ENCODE measurements at regions not wholly inside any gene's neighbourhood (a gene's known extent, or its start where the extent isn't known, plus 50 kb on each side); places are given as distances from the start of the nearest gene placed in this dataset.
A peak's percentile ranks its signal among the peaks of the same experiment; 100 is the strongest.
"Not testable (repeated sequence)": the region's sequence is repeated elsewhere in the genome, so short reads cannot be mapped to it uniquely, and the experiment has no call there.

DNA sequence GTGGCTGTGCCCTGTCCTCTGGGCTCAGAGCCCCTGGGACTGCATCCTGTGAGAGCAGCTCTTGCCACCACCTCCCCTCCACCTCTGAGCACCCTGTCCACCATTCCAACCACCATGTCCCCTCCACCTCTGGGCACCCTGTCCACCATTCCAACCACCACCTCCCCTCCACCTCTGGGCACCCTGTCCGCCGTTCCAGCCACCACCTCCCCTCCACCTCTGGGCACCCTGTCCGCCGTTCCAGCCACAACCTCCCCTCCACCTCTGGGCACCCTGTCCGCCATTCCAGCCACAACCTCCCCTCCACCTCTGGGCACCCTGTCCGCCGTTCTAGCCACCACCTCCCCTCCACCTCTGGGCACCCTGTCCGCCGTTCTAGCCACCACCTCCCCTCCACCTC lies 313.7 kb upstream of the MYT1L start:
- not testable (repeated sequence) for DNase-seq (ENCODE audit: low read depth, low spot score)

DNA sequence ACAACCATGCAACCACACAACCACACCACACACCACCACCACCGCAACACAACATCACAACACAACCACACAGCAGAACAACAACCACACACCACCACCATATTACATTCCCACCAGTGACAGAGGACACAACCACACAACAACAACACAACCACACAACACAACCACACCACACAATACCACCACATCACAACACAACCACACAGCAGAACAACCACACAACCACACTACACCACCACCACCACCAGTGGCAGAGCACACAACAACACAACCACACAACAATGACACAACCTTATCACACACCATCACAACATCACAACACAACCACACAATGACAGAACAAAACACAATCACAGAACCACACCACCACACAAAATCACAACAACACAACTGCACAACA lies 313.0 kb upstream of the MYT1L start:
- DNase-seq (ENCODE audit: low read depth, low spot score): no peak

DNA sequence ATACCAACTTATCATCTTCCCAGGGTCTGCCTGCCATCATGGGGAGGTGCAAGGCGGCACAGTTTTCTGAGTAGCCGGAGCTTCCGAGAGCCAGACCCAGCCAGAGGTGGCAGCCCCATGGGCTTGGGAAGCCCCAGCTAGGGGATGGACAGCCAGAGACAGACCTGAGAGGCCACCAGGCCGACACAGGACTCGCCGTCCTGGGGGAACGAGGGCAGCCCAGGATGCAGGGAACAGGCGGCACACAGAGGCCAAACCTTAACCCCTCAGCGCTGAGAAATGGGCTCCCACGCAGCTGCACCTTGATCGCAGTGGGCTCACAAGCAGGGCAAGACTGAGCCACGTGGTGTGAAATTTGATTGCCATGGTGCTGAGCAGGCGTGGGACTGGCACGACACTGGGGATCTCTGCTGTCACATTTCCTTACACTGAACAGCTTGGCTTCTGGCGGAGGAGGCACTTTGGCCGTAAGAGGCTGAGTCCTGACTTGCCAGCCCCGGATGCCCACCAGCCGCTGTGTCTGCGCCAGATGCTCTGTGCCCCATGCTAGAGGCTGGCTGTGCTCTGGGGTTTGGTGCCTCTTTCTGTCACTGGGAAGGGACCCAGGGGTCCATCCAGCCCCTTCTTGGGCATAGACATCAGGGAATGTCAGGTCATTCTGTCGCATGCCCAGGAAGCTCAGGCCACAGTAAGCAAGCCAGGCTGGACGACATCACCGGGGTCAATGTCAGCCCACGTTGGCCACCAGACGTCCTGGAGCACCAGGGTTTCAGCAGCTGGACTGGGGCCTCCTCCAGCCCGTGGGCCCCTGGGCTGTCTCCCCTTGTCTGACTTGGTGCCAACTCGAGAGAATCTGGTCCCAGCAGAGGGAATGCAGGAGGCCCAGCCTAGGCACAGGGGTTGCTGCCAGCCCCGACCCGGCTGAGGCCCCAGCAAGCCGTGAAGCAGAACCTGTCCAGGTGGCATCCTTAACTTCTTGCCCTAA lies 312.1 kb upstream of the MYT1L start:
- DNase-seq (ENCODE audit: low read depth, low spot score): no peak

DNA sequence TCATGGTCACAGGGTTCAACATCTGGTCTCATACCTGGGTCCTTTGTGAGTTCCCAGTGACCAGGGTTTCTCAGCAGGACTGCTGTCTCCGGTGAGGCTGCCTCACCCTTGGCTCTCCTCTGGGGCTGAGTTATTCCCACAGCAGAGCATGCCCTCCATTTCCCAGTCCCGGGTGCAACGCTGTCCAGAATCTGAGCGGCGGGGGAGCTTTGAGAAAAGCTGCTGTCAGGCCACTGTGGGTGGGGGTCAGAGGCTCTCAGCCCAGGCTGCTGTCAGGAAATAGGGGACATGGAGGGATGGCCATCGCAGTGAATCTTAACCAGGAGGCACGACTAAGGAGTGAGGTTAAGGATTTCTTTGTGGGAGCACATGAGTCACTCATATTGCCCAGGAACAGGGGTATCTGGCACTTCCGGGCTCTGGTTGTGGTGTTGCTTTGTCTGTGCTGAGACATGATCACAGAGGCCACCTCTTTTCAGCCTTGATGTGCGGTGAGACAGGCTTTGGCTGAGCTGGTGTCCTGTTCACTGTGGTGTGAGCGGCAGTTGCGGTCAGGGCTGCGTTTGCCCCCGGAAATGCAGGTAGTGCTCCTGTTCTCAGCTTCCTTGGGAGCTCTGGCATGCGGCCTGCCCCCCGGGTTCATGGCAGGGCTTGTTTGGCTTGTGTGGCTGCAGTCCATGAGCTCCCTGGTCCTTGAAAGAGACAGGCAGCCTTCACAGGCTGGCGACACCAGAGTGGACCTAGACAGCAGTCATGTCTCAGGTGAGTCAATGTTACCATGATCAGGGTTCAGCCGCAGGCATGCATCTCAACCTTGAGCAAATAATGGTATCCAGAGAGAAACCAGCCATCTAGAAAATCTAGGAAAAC lies 310.7 kb upstream of the MYT1L start:
- DNase-seq (ENCODE audit: low read depth, low spot score): no peak

DNA sequence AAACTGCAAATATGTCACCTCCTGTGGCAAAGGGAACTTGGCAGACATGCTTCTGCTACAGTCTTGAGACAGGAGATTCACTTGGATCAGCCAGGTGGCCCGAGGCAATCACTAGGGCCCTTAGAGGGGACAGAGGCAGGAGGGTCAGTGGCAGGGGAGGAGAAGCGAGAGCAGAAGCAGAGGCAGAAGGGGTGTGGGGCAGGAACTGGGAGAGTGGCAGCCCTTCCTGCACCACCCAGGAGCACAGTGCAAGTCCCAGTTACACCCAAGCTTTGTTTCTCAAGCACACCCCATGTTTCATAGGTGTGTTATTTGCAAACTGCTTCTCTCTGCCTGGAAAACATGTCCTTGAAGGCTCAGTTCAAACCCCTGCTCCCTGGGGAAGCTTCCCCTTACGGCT lies 309.7 kb upstream of the MYT1L start:
- DNase-seq (ENCODE audit: low read depth, low spot score): no peak

DNA sequence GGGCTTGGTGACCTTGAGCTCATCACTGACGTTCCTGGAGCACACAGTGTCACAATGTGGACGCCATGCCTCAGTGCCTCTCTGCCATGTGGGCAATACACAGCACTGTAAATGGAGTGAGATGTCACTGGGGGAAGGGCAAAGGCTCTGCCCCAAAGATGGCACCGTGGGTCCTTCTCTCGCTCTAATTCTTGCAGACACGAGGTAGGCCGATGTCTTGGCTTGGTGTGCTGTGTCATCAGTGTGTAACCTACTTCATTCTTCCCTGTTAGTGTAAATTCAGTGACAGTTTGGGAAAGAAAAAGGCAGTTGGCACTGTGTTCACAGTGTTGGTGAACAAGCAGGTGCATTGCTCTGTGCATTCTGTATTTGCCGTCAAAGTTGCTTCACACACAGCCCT lies 309.3 kb upstream of the MYT1L start:
- DNase-seq (ENCODE audit: low read depth, low spot score): no peak

DNA sequence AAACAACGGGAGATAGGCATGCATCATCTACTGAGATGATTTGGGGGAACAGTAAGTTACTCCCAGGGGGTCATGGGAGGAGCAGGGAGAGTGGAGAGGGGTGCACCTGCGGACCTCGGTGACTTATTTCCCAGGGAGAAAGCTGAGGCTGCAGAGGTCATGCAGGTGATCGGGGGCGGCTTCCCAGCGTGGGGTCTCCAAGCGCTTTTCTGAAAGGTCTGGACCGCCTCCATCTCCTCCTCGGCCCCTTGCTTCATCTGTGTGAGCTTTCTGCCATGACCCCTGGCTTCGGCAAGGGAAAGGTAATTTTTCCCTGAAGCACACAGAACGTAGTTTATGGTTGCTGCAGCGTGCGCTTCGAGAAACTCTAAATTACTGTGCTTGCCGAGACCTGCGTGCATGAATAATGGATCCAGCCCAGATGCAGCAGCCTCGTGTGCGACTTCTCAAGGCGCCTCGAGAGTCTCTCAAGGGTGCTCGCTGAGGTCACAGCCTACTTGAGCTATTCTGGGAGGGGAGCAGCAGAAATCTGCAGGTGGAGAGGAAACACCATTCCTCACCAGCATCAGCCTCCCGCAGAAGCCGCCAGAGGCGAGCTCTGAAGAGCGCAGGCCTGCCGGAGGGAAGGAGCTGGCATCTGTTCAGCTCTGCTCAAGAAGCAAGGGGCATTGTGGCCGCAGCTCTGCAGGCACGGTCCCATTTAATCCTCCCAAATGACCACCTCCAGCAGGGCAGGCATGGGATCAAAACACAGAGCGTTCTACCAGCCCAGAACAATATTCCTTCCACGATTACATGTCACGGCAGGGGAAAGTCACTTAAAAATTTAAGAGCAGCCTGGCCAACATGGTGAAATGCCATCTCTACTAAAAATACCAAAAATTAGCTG lies 308.4 kb upstream of the MYT1L start:
- DNase-seq (ENCODE audit: low read depth, low spot score): no peak

DNA sequence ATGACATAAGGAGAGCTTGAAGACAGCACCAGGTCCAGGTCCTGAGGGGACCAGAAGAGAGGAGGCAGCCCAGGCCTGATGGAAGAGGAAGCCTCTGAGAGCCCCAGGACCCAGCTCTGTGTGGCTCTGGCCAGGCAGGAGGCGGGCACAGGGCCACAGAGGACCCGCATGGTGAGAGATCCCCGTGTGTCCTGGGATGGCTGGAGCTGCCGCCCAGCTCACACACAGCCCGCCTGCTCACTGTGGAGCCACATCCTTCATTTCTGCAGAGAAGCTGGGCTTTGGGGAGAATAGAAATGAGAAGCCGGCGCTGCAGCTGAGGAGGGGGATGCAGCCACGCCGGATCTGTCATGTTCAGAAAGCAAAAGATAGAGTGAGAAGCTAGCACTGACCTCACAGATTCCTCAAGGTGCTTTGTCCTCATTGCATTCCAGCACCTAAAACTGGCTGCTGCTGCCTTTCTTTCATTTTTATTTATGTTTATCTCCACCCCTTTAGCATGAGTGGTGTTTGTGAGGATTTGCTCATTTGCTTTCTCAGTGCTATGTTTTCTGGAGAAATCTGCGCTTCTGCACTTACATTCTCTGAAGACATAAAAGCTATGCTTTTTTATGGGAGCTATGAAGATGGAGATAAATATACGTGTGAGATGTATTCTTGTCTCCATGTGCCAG lies 307.6 kb upstream of the MYT1L start:
- DNase-seq (ENCODE audit: low read depth, low spot score): no peak

DNA sequence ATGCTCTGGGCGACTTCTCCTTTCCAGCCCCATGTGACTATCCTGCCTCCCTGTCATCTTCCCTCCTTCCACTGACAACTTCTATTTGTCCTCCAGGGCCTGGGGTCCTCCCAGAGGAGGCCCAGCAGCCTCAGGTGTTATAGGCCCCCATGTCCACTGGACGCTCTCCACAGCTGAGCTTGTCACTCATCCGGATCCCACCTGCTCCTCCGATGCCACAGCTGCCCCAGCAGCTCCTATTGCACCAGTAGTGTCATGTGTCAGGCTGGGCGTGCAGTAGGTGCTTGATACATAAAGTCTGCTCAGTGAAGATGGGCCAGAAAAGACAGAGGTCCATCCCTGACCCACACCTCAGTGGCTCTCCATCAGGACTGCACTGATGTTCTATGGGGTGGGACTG lies 305.7 kb upstream of the MYT1L start:
- DNase-seq (ENCODE audit: low read depth, low spot score): no peak

DNA sequence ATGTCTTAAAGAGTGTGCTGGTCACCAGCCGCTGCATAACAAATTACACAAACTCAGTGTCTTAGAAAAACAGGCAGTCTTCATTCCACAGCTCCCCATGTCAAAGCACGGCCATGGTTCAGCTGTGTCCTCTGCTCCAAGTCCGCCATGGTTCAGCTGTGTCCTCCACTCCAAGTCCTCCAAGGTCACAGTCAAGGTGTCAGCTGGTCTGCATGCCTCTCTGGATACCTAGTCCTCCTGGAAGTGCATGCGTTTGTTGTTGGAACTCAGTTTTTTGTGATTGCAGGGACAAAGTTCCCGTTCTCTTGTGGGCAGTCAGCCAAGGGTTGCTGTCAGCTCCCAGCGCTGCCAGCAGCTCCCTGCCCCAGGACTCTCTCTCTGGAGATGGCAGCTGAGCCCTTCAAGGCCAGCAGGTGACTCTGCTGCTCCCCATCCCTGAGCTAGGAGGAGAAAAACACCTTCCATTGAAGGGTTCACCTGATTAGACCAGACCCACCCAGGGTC lies 304.0 kb upstream of the MYT1L start:
- no peak for DNase-seq (ENCODE audit: low read depth, low spot score)

DNA sequence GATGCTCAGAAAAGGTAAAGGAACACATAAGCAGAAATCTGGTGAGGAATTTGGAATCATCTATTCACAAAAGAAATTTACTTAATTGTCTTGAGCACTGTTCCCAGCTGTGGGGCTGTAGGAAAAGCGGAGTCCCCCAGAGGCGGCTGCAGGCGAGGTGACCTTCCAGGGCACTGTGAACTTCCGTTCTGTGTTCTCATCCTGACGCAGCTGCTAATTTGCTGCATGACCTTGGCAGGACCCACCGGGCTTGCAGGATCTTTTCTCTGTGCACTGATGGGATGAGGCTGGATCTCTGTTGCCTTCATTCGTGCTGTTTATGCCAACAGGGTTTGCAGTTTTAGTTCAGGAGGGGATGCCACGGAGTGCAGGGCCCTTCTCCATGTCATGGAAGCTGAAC lies 301.9 kb upstream of the MYT1L start:
- DNase-seq (ENCODE audit: low read depth, low spot score): no peak

DNA sequence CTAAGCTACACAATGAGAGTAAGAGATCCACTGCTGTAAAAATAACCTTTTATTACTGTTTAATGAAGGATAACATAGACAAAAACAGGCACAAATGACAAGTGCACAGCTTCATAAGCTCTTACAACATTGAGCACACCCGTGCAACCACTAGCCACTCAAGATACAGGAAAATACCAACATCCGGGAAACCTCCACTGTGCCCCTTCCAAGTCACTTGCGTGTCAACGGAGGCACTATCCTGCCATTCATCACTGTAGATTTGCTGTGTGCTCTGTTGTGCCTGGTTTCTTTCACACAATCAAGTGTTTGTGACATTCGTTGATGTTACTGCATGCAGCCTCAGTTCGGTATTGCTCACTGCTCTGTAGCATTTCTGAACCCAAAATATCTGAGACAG lies 292.9 kb upstream of the MYT1L start:
- no peak for DNase-seq (ENCODE audit: low read depth, low spot score)

DNA sequence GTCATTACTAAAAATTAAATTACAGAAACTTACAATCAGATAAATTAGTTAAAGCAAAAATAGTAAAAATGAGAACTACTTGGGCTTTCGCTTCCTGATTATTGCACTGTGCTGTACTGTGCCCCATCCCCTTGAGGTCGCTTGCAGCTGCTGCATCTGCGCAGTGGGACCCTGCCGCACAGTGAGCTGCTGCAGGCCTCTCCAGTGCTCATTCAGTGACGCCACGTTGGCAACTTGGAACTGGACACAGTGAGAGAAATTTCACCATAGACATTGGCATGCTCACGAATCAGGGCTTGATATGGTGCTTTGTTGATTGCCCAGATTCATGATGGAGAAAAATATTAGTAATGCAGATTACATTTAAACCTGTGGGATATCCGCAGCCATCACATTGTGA lies 290.8 kb upstream of the MYT1L start:
- DNase-seq (ENCODE audit: low read depth, low spot score): no peak

DNA sequence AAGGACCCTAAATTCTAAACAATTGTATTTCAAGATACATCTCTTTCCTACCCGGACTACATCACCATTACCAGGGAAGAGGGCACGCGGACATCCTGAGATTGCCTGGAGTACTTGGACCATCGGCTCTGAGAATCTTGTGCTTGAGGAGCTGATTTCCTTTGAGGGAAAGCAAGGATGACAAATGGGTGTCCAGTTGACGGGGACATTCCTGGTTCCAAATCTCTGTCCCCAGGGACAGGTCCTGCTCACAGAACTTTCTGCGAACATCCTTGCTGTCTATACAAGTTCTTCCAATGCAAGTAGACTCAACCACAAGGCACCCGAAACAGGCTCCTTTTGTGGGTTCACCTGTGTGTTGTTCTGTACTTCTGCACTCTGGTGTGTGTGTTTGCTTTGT lies 289.5 kb upstream of the MYT1L start:
- no peak for DNase-seq (ENCODE audit: low read depth, low spot score)

DNA sequence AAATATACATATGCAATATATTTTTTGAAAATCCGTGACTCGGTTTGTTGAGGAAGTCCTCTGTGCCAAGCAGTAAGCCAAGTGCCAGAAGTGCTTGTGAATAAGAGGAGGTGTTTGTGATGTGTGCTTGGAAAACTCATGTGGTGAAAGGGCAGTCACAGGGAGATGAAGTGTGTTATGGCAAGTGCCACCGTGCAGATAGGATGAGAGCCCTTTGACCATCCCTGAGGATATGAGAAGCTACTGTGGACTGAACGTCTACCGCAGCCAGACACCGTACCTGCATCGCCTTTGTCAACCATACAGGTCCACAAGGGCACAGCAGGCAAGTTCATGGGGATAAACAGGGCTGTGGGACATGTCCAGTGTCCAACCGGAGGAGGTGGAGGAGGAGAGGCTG lies 288.9 kb upstream of the MYT1L start:
- no peak for DNase-seq (ENCODE audit: low read depth, low spot score)

DNA sequence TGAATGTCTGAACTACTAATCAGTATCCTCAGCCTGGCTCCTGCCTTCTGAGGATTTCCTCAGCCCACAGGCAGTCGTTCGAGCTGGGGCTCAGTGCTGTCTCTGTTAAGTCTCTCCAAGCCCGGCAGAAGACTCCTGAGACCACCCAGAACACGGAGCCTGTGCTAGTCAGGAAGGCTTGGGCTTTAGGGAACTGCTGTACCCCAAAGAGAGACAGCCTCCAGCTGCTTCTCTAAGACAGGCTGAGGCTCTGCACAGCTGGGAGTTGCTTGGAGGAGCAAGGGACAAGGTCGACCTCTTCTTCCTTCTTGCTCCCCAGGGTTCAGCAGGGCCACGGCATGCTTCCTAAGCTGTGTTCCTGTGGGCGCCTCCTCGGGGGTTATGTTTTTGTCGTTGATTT lies 283.4 kb upstream of the MYT1L start:
- no peak for DNase-seq (ENCODE audit: low read depth, low spot score)

DNA sequence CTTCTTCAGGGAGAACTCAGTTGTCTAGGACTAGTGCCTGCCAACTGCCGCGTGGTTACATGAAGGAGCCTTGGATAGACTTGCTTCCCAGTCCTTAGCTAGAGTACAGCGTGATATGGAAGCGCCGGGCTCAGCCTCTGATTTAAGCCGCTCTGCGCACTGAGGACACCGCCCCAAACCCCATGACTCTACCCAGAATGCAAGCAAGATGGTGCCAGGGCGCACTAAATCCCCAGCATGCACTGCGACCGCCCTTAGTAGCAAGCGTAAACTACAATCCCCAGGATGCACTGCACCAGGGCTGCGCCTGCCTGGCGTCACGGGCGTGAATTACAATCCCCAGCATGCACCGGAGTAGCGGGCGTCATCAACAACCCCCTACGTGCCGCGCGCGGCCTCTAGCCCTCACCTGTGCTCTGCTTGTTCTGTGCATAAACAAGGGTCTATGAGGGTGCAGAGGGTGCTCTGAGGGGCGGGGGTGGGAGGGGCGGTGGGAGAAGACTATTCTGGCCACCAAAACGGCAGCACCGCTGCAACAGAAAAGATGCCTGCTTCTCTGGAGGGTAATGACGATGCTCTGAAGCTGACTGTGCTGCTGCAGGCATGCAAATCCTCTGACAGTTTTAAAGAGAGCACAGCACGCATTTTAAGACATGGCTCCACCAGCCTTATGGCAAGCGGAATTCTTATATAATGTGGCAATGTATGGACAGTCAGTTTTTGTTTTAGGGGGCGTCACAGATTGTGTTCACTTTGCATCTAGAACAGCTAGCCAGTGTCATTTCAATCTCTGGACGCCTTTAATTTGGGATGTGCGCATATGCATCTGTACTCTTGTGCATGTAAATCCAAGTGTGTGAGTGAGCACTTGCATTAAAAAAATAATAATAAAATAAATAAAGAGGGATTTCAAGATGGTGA lies 282.5 kb upstream of the MYT1L start:
- DNase-seq (ENCODE audit: low read depth, low spot score): peak; percentile 94

DNA sequence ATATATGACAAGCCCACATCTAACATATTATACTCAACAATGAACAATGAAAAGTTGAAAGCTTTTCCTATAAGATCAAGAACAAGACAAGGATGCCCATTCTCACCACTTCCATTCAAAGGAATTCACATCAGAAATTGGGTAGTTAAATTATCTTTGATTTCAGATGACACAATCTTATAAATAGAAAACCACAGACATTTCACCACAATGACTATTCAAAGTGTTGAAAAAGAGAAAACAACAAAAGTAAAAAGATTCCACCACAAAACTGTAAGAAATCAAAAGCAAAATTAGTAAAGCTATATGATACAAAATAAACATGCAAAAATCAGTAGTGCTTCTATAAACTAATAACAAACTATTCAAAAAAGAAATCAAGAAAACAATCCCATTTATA lies 279.7 kb upstream of the MYT1L start:
- no peak for DNase-seq (ENCODE audit: low read depth, low spot score)

DNA sequence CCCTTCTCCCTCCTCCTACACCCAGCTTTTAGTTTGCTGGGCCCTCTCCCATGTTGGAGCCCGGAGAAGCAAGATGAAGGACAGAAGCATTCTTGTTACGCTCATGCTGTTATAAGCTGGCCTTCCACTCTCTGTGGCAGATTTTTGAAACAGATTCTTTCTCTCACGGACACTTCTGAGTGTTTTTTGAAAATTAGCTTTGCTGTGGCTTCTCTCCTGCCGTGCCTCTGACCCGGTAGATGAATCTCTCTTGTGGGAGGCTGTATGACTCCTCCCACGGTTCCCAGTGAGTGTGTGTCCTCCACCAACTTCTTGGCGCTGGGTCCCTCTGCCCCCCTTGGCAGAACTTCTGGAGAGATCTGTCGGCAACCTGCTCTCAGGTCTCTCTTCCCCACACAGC lies 269.3 kb upstream of the MYT1L start:
- DNase-seq (ENCODE audit: low read depth, low spot score): no peak

DNA sequence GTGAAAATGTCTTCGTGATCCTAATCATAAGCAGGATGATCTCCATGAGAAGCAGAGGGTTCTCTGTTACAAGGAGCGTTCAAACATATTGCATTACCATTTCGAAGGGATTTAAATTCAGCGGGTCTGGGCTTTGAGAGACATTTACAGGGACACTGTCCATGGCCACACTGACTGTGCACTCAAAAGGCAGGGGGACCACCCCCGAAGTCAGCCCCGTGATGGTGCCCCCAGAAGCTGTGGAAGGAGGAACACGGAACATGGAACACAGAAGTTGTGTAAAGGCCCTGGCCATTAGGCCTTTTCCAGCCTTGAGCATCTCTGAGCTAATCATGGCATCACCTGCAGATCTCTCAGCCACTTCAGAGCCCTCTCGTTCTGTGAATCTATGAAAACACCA lies 268.4 kb upstream of the MYT1L start:
- DNase-seq (ENCODE audit: low read depth, low spot score): no peak

Data from iPS DF 19.7 (cell line).